IPS-NIHi11 (cell line): ENCODE measurements at regions not wholly inside any gene's neighbourhood (a gene's known extent, or its start where the extent isn't known, plus 50 kb on each side); places are given as distances from the start of the nearest gene placed in this dataset.

Experiments
- DNase-seq: peaks from one replicate; pipeline ENCODE4 v3.0.0; 2012; ENCODE audit warnings: mixed read lengths, low spot score

DNA sequence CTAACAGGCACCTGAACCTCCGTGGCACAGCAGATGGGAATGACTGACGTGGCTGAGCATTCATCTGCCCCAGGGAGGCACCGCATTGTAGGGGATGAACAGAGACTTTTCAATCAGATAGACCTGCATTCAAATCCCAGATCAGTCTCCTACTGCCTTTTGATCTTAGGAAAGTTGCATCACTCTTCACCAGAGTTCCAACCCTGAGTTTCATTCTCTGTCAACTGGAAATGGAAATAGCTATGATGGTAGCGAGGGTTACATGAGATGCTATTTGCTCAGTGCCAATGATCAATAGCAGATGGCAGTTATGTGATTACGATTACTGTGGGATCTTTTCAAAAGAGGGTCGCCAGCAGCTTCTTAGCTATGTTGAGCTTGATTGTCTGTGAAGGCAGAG is 189.3 kb upstream of the RFC3 start:
- no peak for DNase-seq

DNA sequence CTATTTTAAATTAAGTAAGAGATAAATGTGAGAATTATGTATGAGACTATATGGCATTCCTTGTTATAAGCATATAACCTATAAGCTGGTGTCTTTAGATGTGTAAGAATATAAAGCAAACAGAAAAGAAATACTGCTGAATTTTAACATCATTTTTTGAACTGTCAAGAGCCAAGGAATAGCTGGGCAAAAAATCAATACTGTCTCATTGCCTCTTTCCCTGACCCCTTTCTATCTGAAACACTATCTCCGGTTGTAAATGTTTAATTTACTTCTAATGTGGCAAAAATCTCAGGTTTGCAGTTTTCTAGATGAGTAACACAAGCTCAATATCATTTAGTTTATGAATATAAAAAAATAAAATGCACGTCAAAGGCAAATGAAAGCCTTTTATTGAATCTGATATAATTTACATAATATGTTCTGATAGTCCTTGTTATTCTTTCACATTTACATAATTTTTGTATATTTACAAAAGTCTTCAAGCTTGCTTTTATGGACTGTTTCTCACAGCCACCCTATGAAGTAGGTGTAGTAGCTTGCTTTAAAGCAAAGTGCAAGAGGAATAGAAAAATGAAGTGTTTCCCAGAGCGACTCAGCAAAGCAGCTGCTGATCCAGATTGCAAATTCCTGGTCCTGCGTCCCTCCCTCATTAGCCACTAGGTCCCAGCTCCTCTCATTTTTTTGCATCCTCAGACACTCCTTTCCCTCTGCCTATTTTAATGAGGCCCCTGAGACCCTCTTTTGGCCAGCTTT is 188.2 kb upstream of the RFC3 start:
- DNase-seq = no peak

GRCh38 chr13:33633701-33634545 is 184.0 kb upstream of the RFC3 start:
- peak; percentile 26 for DNase-seq

DNA sequence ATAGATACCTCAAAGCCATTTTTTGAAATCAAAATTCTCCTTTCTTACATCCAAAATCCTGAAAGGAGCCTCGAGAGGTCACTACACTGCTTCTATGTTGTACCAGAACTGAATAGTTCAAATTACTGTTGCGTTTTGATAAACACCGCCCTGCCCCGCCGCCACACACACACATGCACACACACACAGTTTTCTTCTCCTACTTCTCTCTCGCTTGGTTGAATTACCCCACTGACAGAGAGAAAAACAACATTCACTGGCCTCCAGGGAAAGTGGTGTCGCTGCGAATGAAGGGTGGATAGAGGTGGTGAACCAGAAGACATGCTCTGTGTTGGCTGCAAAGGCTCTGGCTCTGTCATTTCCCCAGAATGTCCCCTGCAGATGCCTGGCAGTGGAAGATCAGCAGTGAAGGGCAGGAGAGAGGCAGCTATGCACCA is 183.4 kb upstream of the RFC3 start:
- no peak for DNase-seq

GRCh38 chr13:33636243-33636642 is 181.7 kb upstream of the RFC3 start:
- DNase-seq = no peak

- DNase-seq = no peak
Observed at GRCh38 chr13:33636955-33637670, 180.8 kb upstream of the RFC3 start.

GRCh38 chr13:33637978-33638743 is 179.8 kb upstream of the RFC3 start:
- no peak for DNase-seq

GRCh38 chr13:33639158-33639557 is 178.8 kb upstream of the RFC3 start:
- no peak for DNase-seq

GRCh38 chr13:33639626-33640080 is 178.3 kb upstream of the RFC3 start:
- no peak for DNase-seq

GRCh38 chr13:33640832-33641231 is 177.1 kb upstream of the RFC3 start:
- no peak for DNase-seq

DNA sequence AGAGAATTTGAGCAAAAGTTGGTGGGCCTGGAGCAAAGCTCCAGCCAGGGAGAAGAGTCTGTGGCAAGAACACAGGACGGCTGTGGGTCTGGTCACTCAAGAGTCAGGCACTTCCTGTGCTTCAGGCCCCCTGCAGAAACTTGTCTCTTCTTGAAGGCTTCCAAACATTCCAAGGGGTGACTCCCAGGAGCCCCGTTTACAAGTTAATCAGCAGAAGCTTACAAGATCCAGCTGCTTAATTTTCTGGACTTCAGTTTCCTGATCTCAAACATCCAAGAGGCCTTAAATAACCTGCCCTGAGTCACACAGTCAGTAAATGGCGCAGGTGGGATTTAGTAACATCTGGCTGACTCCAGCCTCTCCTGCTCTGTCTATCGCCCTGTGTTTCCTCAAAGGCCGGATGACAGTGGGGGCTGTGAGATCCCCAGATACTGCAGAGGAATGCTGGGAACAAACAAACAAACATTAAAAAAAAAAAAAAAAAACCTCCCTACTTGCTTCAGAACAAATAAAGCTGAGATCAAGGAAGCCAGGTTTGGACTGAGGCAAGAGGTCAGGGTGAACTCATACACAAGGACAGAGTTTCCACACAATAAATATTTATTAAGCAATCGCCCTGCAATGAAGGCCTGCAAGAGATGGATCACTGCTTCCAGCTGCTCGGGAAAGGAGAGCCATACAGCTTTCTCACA is 175.4 kb upstream of the RFC3 start:
- no peak for DNase-seq

- DNase-seq = no peak
Observed at GRCh38 chr13:33644581-33645543, 173.1 kb upstream of the RFC3 start.

- DNase-seq = no peak
Observed at GRCh38 chr13:33645591-33646554, 172.1 kb upstream of the RFC3 start.

- no peak for DNase-seq
Observed at GRCh38 chr13:33649212-33649878, 168.6 kb upstream of the RFC3 start.

DNA sequence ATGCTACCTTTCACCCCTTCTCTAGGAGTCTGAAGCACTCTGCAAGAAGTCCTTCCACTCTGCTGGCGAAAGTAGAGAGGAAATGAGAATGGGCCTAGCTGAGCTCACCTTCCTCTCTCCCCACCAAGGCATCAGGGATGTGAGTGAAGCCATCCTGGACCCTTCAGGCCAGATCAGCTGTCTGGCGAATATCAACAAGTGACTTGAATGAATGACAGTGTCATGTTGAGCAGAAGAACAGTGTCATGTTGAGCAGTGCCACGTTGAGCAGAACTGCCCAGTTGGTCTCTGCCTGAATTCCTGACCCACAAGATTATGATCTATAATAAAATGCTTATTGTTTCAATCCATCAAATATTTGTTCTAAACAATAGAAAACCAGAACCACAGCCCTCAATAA is 166.2 kb upstream of the RFC3 start:
- DNase-seq = no peak

- DNase-seq = no peak
Observed at GRCh38 chr13:33657274-33657673, 160.7 kb upstream of the RFC3 start.

- DNase-seq = no peak
Observed at GRCh38 chr13:33659466-33659865, 158.5 kb upstream of the RFC3 start.

DNA sequence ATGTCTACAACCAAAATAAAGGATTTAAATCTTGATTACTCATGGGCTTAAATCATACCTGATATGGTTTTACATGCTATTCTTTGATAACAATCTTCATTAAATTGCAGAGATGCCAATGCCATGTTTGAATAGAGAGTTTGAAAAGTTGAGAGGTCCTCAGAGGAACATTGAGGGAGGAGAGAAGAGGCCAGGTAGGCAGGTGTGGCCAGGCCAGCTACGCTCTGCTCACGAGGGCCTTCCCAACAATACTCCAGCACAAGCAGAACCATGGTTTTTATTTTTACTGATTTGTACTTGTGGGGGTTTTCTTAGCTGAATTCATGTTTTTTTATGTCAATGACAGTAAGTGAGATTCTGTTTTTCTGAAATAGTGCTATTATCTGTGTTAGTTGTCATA is 158.1 kb upstream of the RFC3 start:
- no peak for DNase-seq
